ENCODE measurements at regions not wholly inside any gene's neighbourhood (a gene's known extent, or its start where the extent isn't known, plus 50 kb on each side); places are given as distances from the start of the nearest gene placed in this dataset.

DNA sequence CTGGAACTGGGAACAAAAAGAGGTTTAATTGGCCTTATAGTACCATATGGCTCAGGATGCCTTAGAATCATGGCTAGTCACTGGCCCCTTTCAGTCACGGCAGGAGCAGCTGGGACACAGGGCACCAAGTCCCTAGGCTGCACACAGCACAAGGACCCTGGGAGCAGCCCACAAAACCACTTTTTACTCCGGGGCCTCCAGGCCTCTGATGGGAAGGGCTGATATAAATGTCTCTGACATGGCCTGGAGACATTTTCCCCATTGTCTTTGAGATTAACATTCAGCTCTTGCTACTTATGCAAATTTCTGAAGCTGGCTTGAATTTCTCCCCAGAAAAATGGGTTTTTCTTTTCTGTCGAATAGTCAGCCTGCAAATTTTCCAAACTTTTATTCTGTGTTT, 1026.4 kb upstream of the COX7C start:
- no peak for TF ChIP-seq CTCF (IDR thresholded peaks at IDR 0.05)
- no peak for TF ChIP-seq EZH2phosphoT487 (IDR thresholded peaks at IDR 0.05)

Measured in neural progenitor cell (in vitro differentiated cells).